Stimulated activated CD4-positive, alpha-beta T cell treated with anti-CD3 and anti-CD28 coated beads, TNF-alpha, amount 100 ng/mL, for 48 hours (primary cell): ENCODE measurements at regions not wholly inside any gene's neighbourhood (a gene's known extent, or its start where the extent isn't known, plus 50 kb on each side); places are given as distances from the start of the nearest gene placed in this dataset.
"Not testable (repeated sequence)": the region's sequence is repeated elsewhere in the genome, so short reads cannot be mapped to it uniquely, and the experiment has no call there.

Experiments used
- DNase-seq, 3 donors: peaks; one replicate each; pipeline ENCODE4 v3.0.0-alpha.2; 2020; ENCODE audit warnings: low read depth in 3 of 3

- DNase-seq = no peak
Observed at GRCh38 chr3:28948685-28949084, 332.2 kb upstream of the RBMS3 start.

GRCh38 chr3:28949580-28949979 is 331.3 kb upstream of the RBMS3 start:
- DNase-seq = no peak

DNA sequence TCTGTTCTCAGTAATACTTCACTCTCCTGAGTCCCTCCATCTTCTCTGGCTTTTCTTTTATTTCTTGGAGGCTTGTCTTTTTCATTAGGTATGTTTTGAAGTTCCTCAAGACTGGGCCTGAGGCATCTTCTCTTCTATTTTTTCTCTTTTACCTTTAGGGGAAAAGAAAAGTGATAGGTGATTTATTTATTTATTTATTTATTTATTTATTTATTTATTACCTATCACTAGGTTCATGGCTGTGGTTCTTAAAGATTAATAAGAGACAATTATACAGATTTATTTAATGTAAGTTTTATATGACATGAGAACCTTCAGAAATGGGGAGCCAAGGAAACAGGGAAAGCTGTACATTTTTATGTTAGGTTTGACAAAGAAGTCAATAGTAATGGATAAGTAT is 330.3 kb upstream of the RBMS3 start:
- no peak for DNase-seq

GRCh38 chr3:28951772-28952556 is 328.9 kb upstream of the RBMS3 start:
- no peak for DNase-seq

DNA sequence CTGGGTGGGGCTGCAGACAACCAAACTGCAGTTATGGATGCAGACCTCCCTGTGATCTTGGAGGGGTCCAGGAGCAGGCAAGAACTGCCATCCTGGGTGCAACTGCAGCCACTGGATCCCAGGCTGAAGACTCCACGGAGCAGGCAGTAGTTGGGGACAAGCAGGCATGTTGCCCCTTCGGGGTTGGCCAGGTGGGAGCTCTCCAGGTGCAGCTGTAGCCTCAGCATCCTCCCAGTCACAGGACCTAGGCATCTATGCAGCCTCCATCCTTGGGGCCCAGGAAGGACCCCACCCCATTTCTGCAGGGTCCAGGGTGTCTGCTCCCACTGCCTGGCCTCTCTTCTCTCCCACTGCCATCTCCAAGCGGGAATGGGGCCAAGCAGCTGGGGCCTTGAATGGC is 322.2 kb upstream of the RBMS3 start:
- DNase-seq = no peak

- DNase-seq = no peak
Observed at GRCh38 chr3:28971156-28971555, 309.7 kb upstream of the RBMS3 start.

- DNase-seq = no peak
Observed at GRCh38 chr3:28972921-28973320, 307.9 kb upstream of the RBMS3 start.

DNA sequence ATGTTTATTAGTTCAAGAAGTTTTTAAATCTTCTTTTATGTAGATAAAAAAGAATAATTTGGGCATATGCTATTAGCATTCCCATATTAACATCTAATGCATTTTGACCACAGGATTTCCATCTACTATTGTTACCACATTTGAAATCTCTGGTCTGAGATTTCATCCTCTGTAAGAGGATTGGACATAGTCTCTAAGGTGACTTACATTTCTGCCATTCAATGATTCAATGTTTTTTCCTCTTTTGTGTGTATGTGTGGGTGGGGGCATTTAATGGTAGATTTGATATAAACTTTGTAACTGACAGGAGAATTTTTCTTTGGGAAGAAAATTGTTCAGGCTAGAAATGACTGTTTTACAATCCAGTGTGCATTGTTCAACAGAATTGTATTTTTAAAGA is 307.3 kb upstream of the RBMS3 start:
- no peak for DNase-seq

DNA sequence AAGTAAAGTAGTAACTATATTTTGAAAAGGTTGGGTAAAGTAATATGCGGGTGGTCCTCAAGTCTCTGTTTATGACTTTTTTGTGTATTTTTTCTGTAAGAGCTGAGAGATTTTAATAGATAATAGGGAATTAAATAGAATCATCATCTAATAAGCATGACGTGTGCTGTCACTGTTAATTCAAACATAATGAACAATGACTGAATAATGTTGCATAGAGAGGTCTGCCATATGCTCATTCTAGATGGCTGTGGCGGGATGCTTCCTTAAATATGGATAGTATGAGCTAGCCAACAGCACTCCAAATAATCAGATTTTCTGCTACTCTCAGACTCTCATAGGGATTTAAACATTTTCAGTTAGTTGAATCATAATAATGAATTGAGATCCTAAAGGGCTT is 302.8 kb upstream of the RBMS3 start:
- no peak for DNase-seq

DNA sequence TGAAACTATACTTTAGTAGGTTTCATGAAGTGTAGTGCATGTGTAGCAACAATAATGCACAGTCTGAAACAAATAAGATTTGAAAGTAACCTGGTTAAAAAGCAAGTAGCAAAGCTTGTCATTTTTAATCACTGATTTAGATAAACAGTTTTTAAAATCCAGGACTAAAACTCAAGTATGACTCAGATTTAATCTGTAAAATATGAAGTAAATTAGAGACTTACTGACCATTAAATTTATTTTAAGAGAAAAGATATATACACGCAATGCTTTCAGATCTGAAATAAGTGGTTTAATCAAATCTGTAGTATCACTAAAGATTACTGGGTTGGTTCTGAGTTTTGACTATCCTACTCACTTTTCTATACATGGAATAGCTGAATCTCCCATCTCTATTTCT is 300.7 kb upstream of the RBMS3 start:
- no peak for DNase-seq

- no peak for DNase-seq
Observed at GRCh38 chr3:28980631-28981030, 300.2 kb upstream of the RBMS3 start.

- DNase-seq = no peak
Observed at GRCh38 chr3:28982906-28983305, 298.0 kb upstream of the RBMS3 start.

- no peak for DNase-seq
Observed at GRCh38 chr3:28986922-28987321, 293.9 kb upstream of the RBMS3 start.

DNA sequence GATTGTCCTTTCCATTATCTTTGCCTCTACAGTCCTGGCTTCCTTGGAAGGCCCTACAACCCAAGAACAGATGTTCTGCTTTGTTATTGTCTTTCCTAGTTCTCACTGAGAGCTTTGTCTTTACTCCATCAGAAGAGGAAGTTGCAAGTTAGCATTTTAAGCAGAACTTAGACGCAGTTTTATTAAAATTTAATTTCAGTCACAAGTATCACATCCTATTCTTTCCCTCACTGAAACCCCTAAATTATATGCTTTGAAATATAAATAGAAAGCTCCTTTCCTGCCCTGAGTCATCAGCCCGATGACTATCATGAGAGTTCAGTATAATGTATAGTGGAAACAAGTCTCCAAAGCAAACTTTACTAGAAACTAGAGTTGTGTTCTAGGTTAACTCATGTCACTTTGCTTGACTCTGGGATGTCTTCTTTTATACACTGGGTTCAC is 291.2 kb upstream of the RBMS3 start:
- DNase-seq = no peak

- DNase-seq = no peak
Observed at GRCh38 chr3:28994161-28994905, 286.5 kb upstream of the RBMS3 start.

DNA sequence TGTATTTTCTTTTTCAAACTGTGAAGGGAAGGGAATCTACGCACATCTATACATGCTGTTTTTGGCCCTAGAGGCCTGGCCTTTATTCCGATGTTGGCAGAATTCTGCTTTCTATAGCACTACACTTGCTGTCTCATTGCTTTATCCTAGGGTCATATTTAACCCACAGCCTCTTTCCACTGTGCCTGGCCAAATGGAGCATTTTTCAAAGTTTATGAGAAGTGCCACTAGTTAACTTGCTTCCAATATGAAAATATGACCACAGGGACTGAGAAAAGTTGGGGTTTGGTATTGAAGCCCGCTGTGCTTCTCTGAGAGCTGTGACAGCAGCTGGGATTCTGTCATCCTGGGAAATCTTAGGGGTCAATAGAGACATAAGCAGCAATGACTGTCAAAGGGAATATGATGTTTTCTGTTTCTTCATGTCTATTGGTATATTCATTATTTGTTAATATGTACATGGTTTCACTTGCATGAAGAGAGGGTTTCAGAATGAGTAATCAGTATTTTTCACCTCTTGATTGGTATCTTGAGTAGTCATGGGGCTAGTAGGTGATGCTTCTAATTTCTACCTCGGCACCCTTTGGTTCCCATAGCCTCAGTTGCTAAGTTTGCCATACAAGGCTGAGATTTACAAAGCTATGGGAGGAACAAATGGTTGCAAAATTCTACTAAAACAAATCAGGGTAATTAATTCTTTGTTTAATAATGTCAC is 275.8 kb upstream of the RBMS3 start:
- DNase-seq = no peak

DNA sequence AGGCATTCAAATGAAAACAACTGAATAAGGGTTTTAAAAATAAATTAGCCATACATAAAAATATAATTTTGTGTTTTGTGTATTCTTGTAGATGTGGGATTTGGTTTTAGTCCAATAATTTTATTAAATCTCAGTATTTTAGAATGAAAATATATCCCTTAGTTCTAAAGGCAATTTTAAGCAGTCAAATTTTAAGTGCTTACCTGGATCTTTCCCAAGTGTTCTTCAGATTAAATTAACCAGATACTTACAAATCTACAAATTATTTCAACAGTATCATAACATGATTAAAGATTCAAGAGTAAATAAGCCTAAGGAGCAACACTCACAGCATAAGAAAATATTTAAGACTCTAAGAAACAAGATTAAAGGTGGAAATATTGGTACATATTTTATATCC is 275.0 kb upstream of the RBMS3 start:
- DNase-seq = no peak

- no peak for DNase-seq
Observed at GRCh38 chr3:29011441-29011840, 269.4 kb upstream of the RBMS3 start.

DNA sequence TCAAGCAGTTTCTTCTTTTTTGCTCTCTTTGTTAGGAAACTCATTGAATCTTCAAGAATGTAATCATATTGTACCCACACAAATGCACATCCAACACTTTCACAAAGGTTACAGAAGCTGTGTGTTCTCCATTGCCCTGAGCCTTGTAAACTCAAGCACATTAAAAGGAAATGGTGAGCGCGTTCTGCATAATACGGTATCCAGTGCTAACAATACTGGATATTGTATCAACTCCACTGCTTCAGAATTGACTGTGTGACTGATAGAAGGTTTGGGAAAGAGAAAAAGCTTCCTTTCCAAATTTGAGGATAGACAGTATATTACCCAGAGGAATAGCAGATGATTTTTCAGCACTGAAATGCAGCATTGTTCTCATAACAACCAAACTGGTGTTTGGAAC is 268.9 kb upstream of the RBMS3 start:
- no peak for DNase-seq

DNA sequence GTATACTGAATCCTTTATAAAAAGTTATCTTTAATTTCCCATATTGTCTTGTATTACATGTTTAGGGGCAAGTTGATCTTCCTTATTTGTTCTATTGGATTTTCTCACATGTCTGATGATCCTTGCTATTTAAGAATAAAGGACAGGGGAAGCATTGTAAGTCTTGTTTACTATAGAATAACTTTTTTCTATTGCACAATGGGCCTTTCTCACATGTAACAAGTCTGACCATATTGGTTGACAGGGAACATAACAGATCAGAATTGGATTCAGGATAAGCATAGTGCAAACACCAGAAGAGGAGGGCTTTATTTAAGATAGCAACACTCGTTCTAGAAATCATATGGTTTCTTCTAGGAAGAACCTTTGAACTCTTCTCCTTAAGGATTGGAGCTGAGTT is 257.9 kb upstream of the RBMS3 start:
- no peak for DNase-seq

DNA sequence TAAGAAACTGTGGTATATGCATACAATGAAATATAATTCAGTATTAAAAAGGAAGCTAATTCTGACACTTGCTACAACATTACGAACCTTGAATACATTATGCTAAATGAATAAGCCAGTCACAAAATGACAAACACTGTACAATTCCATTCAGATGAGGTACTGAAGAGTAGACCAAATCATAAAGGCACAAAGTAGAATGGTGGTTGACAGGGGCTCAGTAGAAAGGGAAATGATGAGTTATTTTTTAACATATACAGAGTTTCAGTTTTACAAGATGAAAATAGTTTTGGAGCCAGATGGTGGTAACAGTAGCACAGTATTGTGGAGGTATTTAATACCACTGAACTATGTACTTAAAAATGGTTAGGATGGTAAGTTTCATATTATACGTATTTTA is 254.6 kb upstream of the RBMS3 start:
- no peak for DNase-seq

DNA sequence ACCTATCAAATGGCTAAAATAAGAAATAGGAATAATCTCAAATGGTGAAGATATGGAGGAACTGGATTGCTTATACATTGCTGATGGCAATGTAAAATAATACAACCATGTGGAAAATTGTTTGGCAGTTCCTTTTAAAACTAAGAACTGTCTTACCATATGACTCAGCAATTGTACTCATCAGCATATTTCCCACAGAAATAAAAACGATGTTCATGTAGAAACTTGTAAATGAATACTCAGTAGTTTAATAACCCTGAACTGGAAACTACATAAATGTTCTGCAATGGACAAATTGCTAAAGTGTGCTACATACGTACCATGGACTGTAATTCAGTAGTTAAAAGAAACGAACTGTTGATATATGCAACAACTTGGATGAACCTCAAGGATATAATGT is 253.9 kb upstream of the RBMS3 start:
- DNase-seq = no peak

- DNase-seq = not testable (repeated sequence)
Observed at GRCh38 chr3:29031175-29031574, 249.7 kb upstream of the RBMS3 start.
